Activated naive CD8-positive, alpha-beta T cell treated with anti-CD3 and anti-CD28 coated beads, Interleukin-2, amount 50 U/mL, for 24 hours (primary cell): ENCODE measurements at regions not wholly inside any gene's neighbourhood (a gene's known extent, or its start where the extent isn't known, plus 50 kb on each side); places are given as distances from the start of the nearest gene placed in this dataset.

Experiments
- ATAC-seq: fragments of 150-1000 bp; cut with Tn5 transposase; one replicate; pipeline ENCODE4 v1.10.0; 2021
- DNase-seq: peaks from one replicate; pipeline ENCODE4 v3.0.0; 2021
- H3K27ac Mint-ChIP-seq: one replicate; pipeline ENCODE4 v1.8.0; 2021; ENCODE audit warnings: mild to moderate bottlenecking, mixed read lengths
- H3K27me3 Mint-ChIP-seq: one replicate; pipeline ENCODE4 v1.8.0; 2021; ENCODE audit warnings: mixed read lengths
- H3K36me3 Mint-ChIP-seq: one replicate; pipeline ENCODE4 v1.8.0; 2021; ENCODE audit warnings: low read depth, mixed read lengths
- H3K4me1 Mint-ChIP-seq: one replicate; pipeline ENCODE4 v1.8.0; 2021; ENCODE audit warnings: mixed read lengths
- H3K4me3 Mint-ChIP-seq: one replicate; pipeline ENCODE4 v1.8.0; 2021; ENCODE audit warnings: mild to moderate bottlenecking, moderate library complexity, mixed read lengths
- H3K9me3 Mint-ChIP-seq: one replicate; pipeline ENCODE4 v1.8.0; 2021; ENCODE audit warnings: mixed read lengths

DNA sequence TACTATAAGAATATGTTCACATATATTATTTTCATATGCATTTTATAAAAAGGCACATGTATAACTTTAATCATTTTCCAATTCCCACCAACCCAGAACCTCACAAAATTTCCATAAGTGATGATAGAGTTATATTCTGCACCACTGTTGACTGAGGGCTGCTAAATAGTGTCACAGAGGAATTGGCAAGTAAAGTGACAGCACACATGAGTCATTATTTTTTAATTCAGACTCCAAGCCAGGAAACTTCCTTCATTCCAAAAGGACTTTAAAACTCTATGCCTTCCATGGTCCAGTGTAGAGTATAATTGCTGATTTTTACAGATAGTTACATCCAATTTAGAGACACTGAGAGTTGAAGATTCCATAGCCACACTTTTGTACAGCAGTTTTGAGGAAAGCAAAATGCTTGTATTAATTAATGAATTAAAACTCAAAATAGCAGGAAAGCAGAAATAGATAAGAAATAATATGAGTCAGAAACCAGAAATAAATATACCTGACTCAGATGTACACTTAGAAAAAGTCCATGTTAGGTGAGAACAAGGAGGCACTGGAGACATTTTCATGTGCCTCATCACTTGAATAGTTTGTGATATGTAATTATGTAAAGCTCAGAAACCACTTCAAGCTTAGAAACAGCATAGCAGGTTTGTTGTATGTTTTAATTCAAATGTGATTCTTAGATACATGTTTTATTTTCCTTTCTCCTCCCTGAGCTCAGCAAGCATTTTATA is 425.2 kb upstream of the OPRM1 start:
- Mint-ChIP-seq H3K27me3 (no peaks in the 10 kb centered on the region), H3K4me1 (no peaks in the 10 kb centered on the region), H3K36me3 (no peaks in the 10 kb centered on the region), H3K9me3 (no peaks in the 10 kb centered on the region), H3K27ac (no peak overlapping the region), H3K4me3 (no peak overlapping the region)
- DNase-seq (no peak), ATAC-seq (no peak)

DNA sequence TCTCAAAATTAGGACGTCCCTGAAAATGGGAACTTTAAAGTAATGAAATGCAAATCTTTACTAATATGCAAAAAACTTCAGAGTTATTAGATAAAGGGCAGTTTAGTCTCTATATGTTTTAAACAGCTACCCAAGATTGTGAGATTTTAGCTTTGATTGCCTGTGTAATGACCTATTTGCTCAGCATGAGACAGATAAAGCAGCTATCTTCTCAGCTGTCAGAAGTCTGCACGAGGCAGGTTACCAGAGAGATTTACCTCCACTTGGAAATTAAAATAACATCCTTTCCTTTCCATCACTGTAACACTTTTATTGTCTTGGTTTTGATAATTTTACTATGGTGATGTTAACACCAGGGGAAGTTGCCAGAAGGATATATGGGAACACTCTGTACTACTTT is 436.6 kb upstream of the OPRM1 start:
- DNase-seq (no peak), ATAC-seq (no peak)
- Mint-ChIP-seq H3K36me3 (no peaks in the 10 kb centered on the region), H3K9me3 (no peaks in the 10 kb centered on the region), H3K27me3 (no peaks in the 10 kb centered on the region), H3K4me3 (no peak overlapping the region), H3K27ac (no peak overlapping the region), H3K4me1 (no peaks in the 10 kb centered on the region)

DNA sequence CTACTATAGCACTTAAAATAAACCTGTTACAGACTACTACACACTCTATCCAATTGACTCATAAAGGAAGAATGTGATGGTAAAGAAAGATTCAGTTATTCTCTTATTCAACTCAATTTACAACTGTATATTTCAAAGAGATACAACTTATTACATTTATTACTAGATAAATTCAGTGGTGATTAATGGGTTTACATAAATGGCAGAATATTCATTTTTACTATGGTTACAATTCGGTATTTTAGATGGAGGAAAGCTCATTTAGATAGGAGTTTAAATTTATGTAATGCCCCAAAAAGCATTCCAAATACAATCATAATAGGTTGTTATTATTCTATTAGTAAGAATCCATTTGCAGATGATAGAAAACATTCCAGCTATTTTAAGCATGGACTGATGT is 439.1 kb upstream of the OPRM1 start:
- Mint-ChIP-seq H3K27me3 (no peaks in the 10 kb centered on the region), H3K4me3 (no peak overlapping the region), H3K36me3 (no peaks in the 10 kb centered on the region), H3K9me3 (no peaks in the 10 kb centered on the region), H3K4me1 (no peaks in the 10 kb centered on the region), H3K27ac (no peak overlapping the region)
- DNase-seq (no peak), ATAC-seq (no peak)

DNA sequence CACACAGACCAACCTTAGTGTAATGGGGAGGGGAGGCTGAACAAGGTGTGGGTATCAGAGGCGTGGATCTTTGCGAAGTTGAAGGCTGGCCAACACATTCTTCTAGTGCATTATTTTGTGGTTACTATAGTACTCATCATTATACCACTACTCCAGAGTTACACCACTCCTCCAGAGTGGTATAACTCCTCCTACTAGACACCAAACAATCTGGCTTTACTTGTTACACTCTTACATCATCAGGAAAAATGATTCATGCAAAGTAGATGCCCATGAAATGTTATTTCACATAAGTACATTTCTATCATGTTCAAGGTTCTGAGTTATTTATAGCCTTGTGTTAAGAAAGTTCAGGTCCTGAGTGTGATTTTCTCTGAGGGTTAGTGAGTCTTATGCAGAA is 443.1 kb upstream of the OPRM1 start:
- Mint-ChIP-seq H3K36me3 (no peaks in the 10 kb centered on the region), H3K4me3 (no peak overlapping the region), H3K27me3 (no peaks in the 10 kb centered on the region), H3K27ac (no peak overlapping the region), H3K4me1 (peaks cover 3% of the 10 kb centered on the region), H3K9me3 (no peaks in the 10 kb centered on the region)
- ATAC-seq (peak; percentile 54), DNase-seq (no peak)

DNA sequence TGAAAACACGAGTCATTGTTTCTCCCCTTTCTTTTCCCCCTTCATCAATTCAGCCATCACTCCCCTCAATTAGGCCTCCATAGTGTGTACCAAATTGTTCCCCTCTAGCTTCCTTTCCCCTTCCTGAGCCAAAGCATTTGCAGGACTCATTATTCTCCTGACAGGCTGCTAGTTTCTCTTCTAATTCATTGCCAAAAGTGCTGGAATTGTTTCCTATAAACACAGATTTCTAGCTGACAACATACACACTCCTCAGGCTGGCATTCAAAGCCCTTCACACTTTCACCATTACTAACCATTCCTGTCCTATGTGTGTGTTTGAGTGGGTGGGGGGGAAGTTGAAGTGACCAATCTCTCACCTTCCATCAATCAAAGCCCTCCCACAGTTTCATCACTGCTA is 444.2 kb upstream of the OPRM1 start:
- Mint-ChIP-seq H3K4me3 (no peak overlapping the region), H3K4me1 (peaks cover 4% of the 10 kb centered on the region), H3K27ac (no peak overlapping the region), H3K36me3 (no peaks in the 10 kb centered on the region), H3K9me3 (no peaks in the 10 kb centered on the region), H3K27me3 (no peaks in the 10 kb centered on the region)
- no peak for ATAC-seq
- no peak for DNase-seq

DNA sequence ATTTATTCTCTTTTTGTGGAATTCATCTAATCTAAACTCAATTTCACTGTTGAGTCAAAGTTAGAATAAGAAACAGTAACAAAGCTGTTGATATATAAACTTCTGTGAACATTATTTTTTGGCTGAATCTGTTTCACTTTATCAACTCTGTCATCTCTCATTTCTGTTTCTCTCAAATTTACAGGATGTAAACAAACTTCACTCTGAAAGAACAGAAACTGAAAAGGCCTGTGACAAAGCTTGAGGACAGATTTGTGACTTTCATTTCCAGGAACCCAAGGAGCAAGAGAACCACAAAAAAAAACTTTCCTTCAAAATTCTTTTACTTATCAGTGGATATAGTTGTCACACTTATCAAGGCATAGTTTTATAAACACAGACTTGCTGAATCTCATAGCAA is 447.9 kb upstream of the OPRM1 start:
- ATAC-seq (no peak), DNase-seq (no peak)
- peaks cover 4% of the 10 kb centered on the region for H3K4me1 Mint-ChIP-seq
- H3K9me3 Mint-ChIP-seq = no peaks in the 10 kb centered on the region
- no peak overlapping the region for H3K4me3 Mint-ChIP-seq
- H3K27ac Mint-ChIP-seq = no peak overlapping the region
- no peaks in the 10 kb centered on the region for H3K36me3 Mint-ChIP-seq
- H3K27me3 Mint-ChIP-seq = no peaks in the 10 kb centered on the region

DNA sequence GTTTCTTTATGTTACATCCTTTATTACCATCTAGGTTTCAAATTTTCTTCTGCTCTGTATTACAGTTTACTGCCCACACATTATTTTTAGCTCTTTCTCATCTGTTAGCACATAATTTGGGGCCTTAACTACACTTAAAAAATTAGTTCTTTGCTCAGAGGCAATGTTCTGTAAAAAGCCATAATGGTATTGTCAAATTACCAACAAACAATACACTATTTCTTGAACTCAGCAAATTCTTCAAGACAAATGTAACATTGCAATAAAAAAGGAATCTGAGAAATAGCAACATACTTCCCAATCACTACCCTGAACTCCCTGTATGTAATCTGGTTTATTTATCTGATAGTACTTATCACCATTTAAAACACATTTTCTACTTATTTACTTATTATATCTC is 448.6 kb upstream of the OPRM1 start:
- DNase-seq (no peak), ATAC-seq (no peak)
- peaks cover 4% of the 10 kb centered on the region for H3K4me1 Mint-ChIP-seq
- no peaks in the 10 kb centered on the region for H3K36me3 Mint-ChIP-seq
- no peak overlapping the region for H3K27ac Mint-ChIP-seq
- H3K27me3 Mint-ChIP-seq = no peaks in the 10 kb centered on the region
- no peaks in the 10 kb centered on the region for H3K9me3 Mint-ChIP-seq
- no peak overlapping the region for H3K4me3 Mint-ChIP-seq

DNA sequence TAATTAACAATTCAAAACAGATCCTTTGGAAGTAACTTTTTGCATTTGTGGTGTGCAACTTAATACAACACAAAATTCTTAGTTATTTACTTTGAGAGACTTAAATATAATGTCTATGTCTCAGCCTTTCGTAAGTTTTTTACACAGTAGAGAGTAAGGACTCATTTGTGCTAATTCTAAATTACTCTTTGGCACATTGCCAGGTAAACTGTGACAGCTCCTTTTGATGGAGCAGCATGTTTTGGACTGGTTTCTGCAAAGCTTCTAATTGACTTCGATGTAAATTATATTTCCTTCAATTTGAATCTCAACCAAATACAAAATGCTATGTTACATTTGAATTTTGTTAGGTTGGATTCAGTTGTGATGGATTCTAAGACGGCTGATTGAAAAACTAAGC is 450.7 kb upstream of the OPRM1 start:
- no peak overlapping the region for H3K27ac Mint-ChIP-seq
- DNase-seq (no peak), ATAC-seq (no peak)
- H3K36me3 Mint-ChIP-seq = no peaks in the 10 kb centered on the region
- peaks cover 4% of the 10 kb centered on the region for H3K4me1 Mint-ChIP-seq
- H3K4me3 Mint-ChIP-seq = no peak overlapping the region
- H3K9me3 Mint-ChIP-seq = no peaks in the 10 kb centered on the region
- H3K27me3 Mint-ChIP-seq = no peaks in the 10 kb centered on the region

DNA sequence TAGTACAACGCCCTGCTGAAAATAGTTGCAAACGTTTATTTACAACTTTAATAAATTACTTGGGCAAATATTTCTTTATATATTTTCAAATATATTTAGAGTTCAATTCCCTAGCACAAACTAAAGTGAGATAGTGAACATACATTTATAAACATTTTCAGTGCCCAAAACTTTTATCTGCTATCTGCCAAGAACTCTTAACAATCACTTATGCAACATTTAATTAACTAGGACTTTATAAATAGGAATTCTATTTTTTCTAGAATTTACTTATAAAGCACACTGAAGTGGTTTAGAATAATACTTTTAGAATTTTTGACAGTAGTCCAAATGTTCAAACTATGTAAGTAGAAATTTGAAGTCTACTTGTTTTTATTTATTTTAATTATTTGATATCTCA is 452.6 kb upstream of the RGS17 start:
- Mint-ChIP-seq H3K4me3 (no peak overlapping the region), H3K4me1 (no peaks in the 10 kb centered on the region), H3K36me3 (no peaks in the 10 kb centered on the region), H3K27me3 (no peaks in the 10 kb centered on the region), H3K27ac (no peak overlapping the region), H3K9me3 (no peaks in the 10 kb centered on the region)
- ATAC-seq (no peak), DNase-seq (no peak)

DNA sequence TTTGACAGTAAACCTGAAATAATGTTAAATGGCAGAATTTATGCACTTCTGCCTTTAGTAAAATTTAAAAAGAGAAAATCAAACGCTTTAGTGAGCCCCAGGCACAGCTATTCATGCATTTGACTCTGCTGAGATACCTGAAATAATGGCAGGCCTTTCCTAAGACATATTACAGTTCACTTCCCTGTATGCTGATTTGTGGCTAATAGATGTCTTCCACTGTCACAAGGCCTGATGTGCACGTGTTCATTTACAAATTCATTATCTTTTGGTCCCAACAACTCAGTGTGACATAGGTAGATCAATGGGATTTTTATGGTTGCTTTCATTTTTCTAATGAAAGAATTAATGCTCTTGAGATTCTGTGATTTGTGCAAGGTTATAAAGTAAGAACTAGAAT is 449.7 kb upstream of the RGS17 start:
- Mint-ChIP-seq H3K36me3 (no peaks in the 10 kb centered on the region), H3K27ac (no peak overlapping the region), H3K4me3 (no peak overlapping the region), H3K27me3 (no peaks in the 10 kb centered on the region), H3K9me3 (peaks cover 7% of the 10 kb centered on the region), H3K4me1 (no peaks in the 10 kb centered on the region)
- DNase-seq (no peak), ATAC-seq (no peak)

DNA sequence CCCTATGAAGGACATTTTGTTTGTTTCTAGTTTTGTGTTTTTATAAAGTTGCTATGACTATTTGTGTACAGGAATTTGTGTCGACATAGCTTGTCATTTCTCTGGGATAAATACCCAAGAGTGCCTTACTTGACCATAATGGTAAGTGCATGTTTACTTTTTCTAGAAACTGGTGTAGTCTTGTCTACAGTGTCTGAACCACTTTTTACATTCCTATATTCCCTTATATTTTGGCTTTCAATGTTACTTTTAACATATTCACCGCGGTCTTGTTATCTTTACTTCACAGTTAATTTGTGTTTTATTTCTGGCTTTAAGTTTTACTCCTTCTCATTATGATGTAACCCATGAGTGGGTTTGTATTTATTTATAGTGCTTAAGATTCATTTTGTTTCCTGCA is 444.4 kb upstream of the RGS17 start:
- no peaks in the 10 kb centered on the region for H3K4me1 Mint-ChIP-seq
- no peak for ATAC-seq
- peaks cover 7% of the 10 kb centered on the region for H3K9me3 Mint-ChIP-seq
- no peak overlapping the region for H3K27ac Mint-ChIP-seq
- H3K4me3 Mint-ChIP-seq = no peak overlapping the region
- H3K27me3 Mint-ChIP-seq = no peaks in the 10 kb centered on the region
- H3K36me3 Mint-ChIP-seq = no peaks in the 10 kb centered on the region
- no peak for DNase-seq

DNA sequence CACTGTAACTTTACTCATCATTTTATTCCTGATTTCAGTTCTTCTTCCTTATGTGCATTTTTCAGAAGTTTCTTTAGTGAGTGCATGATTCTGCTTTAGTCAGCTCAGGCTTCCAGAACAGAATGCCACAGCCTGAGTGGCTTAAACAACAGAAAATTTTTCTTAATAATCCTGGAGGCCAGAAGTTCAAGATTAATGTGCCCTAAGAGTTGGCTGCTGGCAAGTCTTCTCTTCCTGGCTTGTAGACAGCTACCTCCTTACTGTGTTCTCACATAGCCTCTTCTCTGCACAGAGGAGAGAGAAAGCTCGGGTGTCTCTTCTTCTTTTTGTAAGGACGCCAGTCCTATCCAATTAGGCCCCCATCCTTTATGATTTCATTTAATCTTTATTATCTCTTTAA is 443.1 kb upstream of the RGS17 start:
- H3K36me3 Mint-ChIP-seq = no peaks in the 10 kb centered on the region
- no peak overlapping the region for H3K27ac Mint-ChIP-seq
- no peak overlapping the region for H3K4me3 Mint-ChIP-seq
- DNase-seq (no peak), ATAC-seq (no peak)
- H3K9me3 Mint-ChIP-seq = peaks cover 7% of the 10 kb centered on the region
- H3K27me3 Mint-ChIP-seq = no peaks in the 10 kb centered on the region
- H3K4me1 Mint-ChIP-seq = no peaks in the 10 kb centered on the region

DNA sequence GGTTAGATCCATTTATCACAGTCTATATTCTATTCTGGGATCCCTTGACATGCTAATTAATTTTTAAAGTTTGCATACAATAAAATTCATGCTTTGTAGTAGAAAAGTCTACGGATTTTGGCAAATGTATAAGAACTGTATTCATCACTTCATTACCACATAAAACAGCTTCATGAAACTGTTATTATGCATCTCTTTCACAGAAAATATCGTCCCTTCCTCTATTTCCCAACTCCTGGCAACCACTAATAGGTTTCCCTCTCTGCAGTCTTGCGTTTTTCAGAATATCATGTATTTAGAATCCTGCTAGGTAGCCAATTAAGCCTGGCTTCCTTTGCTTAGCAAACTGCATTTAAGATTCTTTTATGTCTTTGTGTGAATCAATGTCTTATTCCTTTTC is 441.3 kb upstream of the RGS17 start:
- Mint-ChIP-seq H3K9me3 (no peaks in the 10 kb centered on the region), H3K36me3 (no peaks in the 10 kb centered on the region), H3K4me1 (no peaks in the 10 kb centered on the region), H3K27me3 (no peaks in the 10 kb centered on the region), H3K4me3 (no peak overlapping the region), H3K27ac (no peak overlapping the region)
- ATAC-seq = no peak
- DNase-seq = no peak

DNA sequence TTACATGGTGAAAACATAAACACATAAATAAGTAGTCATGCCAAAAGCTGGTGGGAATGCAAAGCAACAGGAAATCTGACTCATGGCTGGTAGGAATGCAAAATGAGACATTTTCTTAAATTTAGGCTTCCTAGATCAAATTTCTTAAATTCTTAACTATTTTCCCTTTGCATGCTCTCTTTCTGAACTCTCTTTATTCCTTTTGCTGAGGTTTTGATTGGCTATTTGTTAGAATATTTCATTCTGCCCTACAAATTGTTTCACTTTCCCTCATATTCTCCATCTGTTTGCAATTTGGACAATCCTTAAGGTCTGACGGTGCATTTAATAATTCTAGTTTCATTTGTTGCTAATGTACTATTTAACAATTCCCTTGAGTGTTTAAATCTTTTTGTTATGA is 437.5 kb upstream of the RGS17 start:
- Mint-ChIP-seq H3K9me3 (no peaks in the 10 kb centered on the region), H3K4me3 (no peak overlapping the region), H3K27ac (no peak overlapping the region), H3K4me1 (no peaks in the 10 kb centered on the region), H3K36me3 (no peaks in the 10 kb centered on the region), H3K27me3 (no peaks in the 10 kb centered on the region)
- no peak for ATAC-seq
- no peak for DNase-seq

DNA sequence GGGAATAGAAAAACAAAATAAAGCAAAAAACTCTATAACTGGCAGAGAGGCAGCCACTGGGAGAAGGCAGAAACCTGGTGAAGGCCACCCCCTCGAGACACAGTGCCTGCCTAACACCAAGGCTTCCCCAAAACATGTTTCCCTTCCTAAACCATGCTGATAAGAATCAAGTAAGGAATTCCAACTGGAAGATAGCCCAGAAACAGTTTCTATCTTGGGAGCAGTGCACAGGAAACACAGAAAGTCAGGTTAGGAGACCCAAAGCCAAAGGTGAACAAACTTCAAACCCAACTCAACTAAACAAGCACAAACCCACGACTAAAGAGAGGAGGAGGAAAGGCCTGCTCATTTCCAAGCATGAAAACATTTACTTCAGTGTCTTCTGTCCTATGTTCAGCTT is 433.7 kb upstream of the RGS17 start:
- Mint-ChIP-seq H3K4me1 (no peaks in the 10 kb centered on the region), H3K9me3 (no peaks in the 10 kb centered on the region), H3K27ac (no peak overlapping the region), H3K27me3 (no peaks in the 10 kb centered on the region), H3K4me3 (no peak overlapping the region), H3K36me3 (no peaks in the 10 kb centered on the region)
- DNase-seq = no peak
- ATAC-seq = no peak

DNA sequence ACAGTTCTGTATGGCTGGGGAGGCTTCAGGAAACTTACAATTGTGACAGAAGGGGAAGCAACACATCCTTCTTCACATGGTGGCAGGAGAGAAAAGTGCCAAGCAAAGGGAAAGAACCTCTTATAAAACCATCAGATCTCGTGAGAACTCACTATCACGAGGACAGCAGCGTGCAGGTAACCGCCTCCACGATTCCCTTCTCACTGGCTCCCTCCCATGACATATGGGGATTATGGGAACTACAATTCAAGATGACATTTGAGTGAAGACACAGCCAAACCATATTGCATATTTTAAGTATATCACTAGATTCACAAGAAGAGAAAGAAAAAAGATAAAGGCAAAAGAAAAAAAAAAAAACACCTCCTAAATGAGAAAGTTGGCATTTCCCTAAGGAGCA is 431.9 kb upstream of the RGS17 start:
- Mint-ChIP-seq H3K4me1 (no peaks in the 10 kb centered on the region), H3K27me3 (no peaks in the 10 kb centered on the region), H3K9me3 (no peaks in the 10 kb centered on the region), H3K4me3 (no peak overlapping the region), H3K36me3 (no peaks in the 10 kb centered on the region), H3K27ac (no peak overlapping the region)
- DNase-seq (no peak), ATAC-seq (no peak)
